Uterus (tissue), 3 donors: ENCODE measurements at regions not wholly inside any gene's neighbourhood (a gene's known extent, or its start where the extent isn't known, plus 50 kb on each side); places are given as distances from the start of the nearest gene placed in this dataset.
"Not testable (repeated sequence)": the region's sequence is repeated elsewhere in the genome, so short reads cannot be mapped to it uniquely, and the experiment has no call there.

Experiments
- DNase-seq, 2 donors: peaks; one replicate each; pipeline ENCODE4 v3.0.0-alpha.2; 2019 to 2020
- H3K27ac ChIP-seq, 2 donors: fragments of 200-600 bp; sonication (generic); 1 replicate in 1 of 2; 2 replicates in 1 of 2; pipeline ENCODE4 v1.5.1; 2016 to 2018
- H3K27me3 ChIP-seq, 2 donors: fragments of 200-600 bp; sonication (generic); one replicate each; pipeline ENCODE4 v1.5.1; 2018 to 2019; ENCODE audit warnings: control low read depth in 1 of 2
- H3K36me3 ChIP-seq, 2 donors: fragments of 200-600 bp; sonication (generic); one replicate each; pipeline ENCODE4 v1.5.1; 2019; ENCODE audit warnings: control low read depth in 1 of 2
- H3K4me1 ChIP-seq, 2 donors: fragments of 200-600 bp; sonication (generic); one replicate each; pipeline ENCODE4 v1.5.1; 2018 to 2019; ENCODE audit warnings: control low read depth in 1 of 2
- H3K4me3 ChIP-seq, 2 donors: fragments of 200-600 bp; sonication (generic); 1 replicate in 1 of 2; 2 replicates in 1 of 2; pipeline ENCODE4 v1.5.1; 2018 to 2019; ENCODE audit warnings: mild to moderate bottlenecking in 1 of 2
- H3K9me3 ChIP-seq, 2 donors: fragments of 200-600 bp; sonication (generic); one replicate each; pipeline ENCODE4 v1.5.1; 2019; ENCODE audit warnings: control low read depth in 1 of 2
- CTCF ChIP-seq, 4 experiments: fragments of 200-600 bp in 2 of 4; fragments of 450-650 bp in 2 of 4; sonication (generic) in 2 of 4; IDR thresholded peaks; one replicate each; pipeline ENCODE4 v1.5.1; 2016 to 2019; ENCODE audit warnings: antibody characterized with exemption in 4 of 4, mild to moderate bottlenecking in 2 of 4, moderate library complexity in 1 of 4
- POLR2A ChIP-seq, 2 donors: fragments of 450-650 bp; IDR thresholded peaks; one replicate each; pipeline ENCODE4 v1.6.1; 2016; ENCODE audit warnings: antibody characterized with exemption in 2 of 2, mild to moderate bottlenecking in 1 of 2, moderate library complexity in 1 of 2
- intact Hi-C: fragments of 100-400 bp; cut with DNase I; formaldehyde crosslinking; loops from one replicate; pipeline ENCODE4 v1.15.1; 2023; ENCODE audit warnings: low total_unique reads
- donor health status: DM: yes; HTN: yes; CAD: no.

- intact Hi-C loops, result no loop called here
- no peak for DNase-seq
- no peak for TF ChIP-seq POLR2A (IDR thresholded peaks at IDR 0.05)
- no peak for TF ChIP-seq CTCF (IDR thresholded peaks at IDR 0.05)
- Histone ChIP-seq H3K36me3 (no peaks in the 10 kb centered on the region), H3K4me3 (no peak overlapping the region), H3K4me1 (no peaks in the 10 kb centered on the region), H3K27ac (no peak overlapping the region), H3K27me3 (no peaks in the 10 kb centered on the region), H3K9me3 (no peaks in the 10 kb centered on the region)
Observed at GRCh38 chr7:39758234-39758970, 135.0 kb downstream of the RALA start.

GRCh38 chr7:39761449-39761848, 138.1 kb downstream of the RALA start:
- no peaks in the 10 kb centered on the region for H3K9me3 ChIP-seq
- no peak overlapping the region for H3K27ac ChIP-seq
- H3K36me3 ChIP-seq, result no peaks in the 10 kb centered on the region
- DNase-seq, result no peak
- intact Hi-C loops, result no loop called here
- no peaks in the 10 kb centered on the region for H3K27me3 ChIP-seq
- H3K4me1 ChIP-seq, result no peaks in the 10 kb centered on the region
- H3K4me3 ChIP-seq, result no peak overlapping the region
- TF ChIP-seq POLR2A (IDR thresholded peaks at IDR 0.05) (no peak), CTCF (IDR thresholded peaks at IDR 0.05) (no peak)

GRCh38 chr7:39762466-39762865, 139.1 kb downstream of the RALA start:
- H3K4me1 ChIP-seq, intact Hi-C loops, H3K4me3 ChIP-seq, DNase-seq, H3K27ac ChIP-seq, H3K36me3 ChIP-seq, H3K9me3 ChIP-seq, H3K27me3 ChIP-seq: not testable (repeated sequence)

- intact Hi-C loops, H3K27me3 ChIP-seq, H3K4me1 ChIP-seq, H3K36me3 ChIP-seq, H3K4me3 ChIP-seq, H3K9me3 ChIP-seq, H3K27ac ChIP-seq, DNase-seq: not testable (repeated sequence)
Observed at GRCh38 chr7:39762881-39763280, 139.5 kb downstream of the RALA start.

- H3K9me3 ChIP-seq, H3K36me3 ChIP-seq, DNase-seq, H3K4me1 ChIP-seq, H3K4me3 ChIP-seq, intact Hi-C loops, H3K27ac ChIP-seq, H3K27me3 ChIP-seq: not testable (repeated sequence)
Observed at GRCh38 chr7:39765833-39766232, 142.5 kb downstream of the RALA start.

- H3K4me3 ChIP-seq, H3K4me1 ChIP-seq, DNase-seq, H3K9me3 ChIP-seq, H3K27me3 ChIP-seq, H3K27ac ChIP-seq, H3K36me3 ChIP-seq, intact Hi-C loops: not testable (repeated sequence)
Observed at GRCh38 chr7:39768439-39768838, 145.1 kb downstream of the RALA start.

- DNase-seq, H3K9me3 ChIP-seq, H3K4me1 ChIP-seq, intact Hi-C loops, H3K27me3 ChIP-seq, H3K4me3 ChIP-seq, H3K27ac ChIP-seq, H3K36me3 ChIP-seq: not testable (repeated sequence)
Observed at GRCh38 chr7:39774341-39774851, 151.0 kb downstream of the RALA start.

- intact Hi-C loops, H3K9me3 ChIP-seq, H3K27me3 ChIP-seq, DNase-seq, H3K4me1 ChIP-seq, H3K4me3 ChIP-seq, H3K27ac ChIP-seq, H3K36me3 ChIP-seq: not testable (repeated sequence)
Observed at GRCh38 chr7:39781557-39781956, 158.2 kb downstream of the RALA start.

GRCh38 chr7:39786440-39786839, 163.1 kb downstream of the RALA start:
- H3K9me3 ChIP-seq, H3K27ac ChIP-seq, H3K4me3 ChIP-seq, DNase-seq, H3K36me3 ChIP-seq, H3K4me1 ChIP-seq, H3K27me3 ChIP-seq, intact Hi-C loops: not testable (repeated sequence)

GRCh38 chr7:39791035-39791434, 159.0 kb upstream of the CDK13 start:
- H3K9me3 ChIP-seq, H3K27me3 ChIP-seq, H3K4me3 ChIP-seq, H3K27ac ChIP-seq, H3K4me1 ChIP-seq, DNase-seq, H3K36me3 ChIP-seq, intact Hi-C loops: not testable (repeated sequence)

- H3K9me3 ChIP-seq, H3K27me3 ChIP-seq, DNase-seq, H3K4me1 ChIP-seq, H3K4me3 ChIP-seq, H3K27ac ChIP-seq, H3K36me3 ChIP-seq, intact Hi-C loops: not testable (repeated sequence)
Observed at GRCh38 chr7:39791911-39792310, 158.1 kb upstream of the CDK13 start.

- not testable (repeated sequence) for H3K36me3 ChIP-seq
Observed at GRCh38 chr7:39793026-39793425, 157.0 kb upstream of the CDK13 start.

More at GRCh38 chr7:39793026-39793425, 157.0 kb upstream of the CDK13 start:
- intact Hi-C loops, H3K4me3 ChIP-seq, DNase-seq, H3K9me3 ChIP-seq, H3K4me1 ChIP-seq, H3K27me3 ChIP-seq, H3K27ac ChIP-seq: not testable (repeated sequence)
